Pancreas (tissue), 10 donors: ENCODE measurements at regions not wholly inside any gene's neighbourhood (a gene's known extent, or its start where the extent isn't known, plus 50 kb on each side); places are given as distances from the start of the nearest gene placed in this dataset.

Experiments used
- ATAC-seq, 4 donors: fragments of 200-7000 bp; cut with Tn5 transposase; one replicate each; pipeline versions ENCODE4 v1.8.0 to v1.9.1; 2020; ENCODE audit warnings: mild to moderate bottlenecking in 4 of 4, moderate library complexity in 4 of 4
- DNase-seq, 6 donors: peaks; one replicate each; pipeline ENCODE4 v3.0.0-alpha.2; 2020
- FAIRE-seq: peaks from 2 replicates; lab custom pipeline; 2012; peaks lifted over from hg19 to GRCh38; lab: Jason Lieb, UNC
- H3K27ac ChIP-seq, 4 donors: fragments of 200-600 bp; sonication (generic); 1 replicate in 3 of 4; 2 replicates in 1 of 4; pipeline versions ENCODE4 v1.5.0 to v1.8.0; 2020
- H3K27me3 ChIP-seq, 4 donors: fragments of 200-600 bp; one replicate each; pipeline ENCODE4 v1.8.0; 2021
- H3K36me3 ChIP-seq, 3 donors: fragments of 200-600 bp; sonication (generic) in 1 of 3; one replicate each; pipeline versions ENCODE4 v1.5.0 to v1.8.0; 2020 to 2021
- H3K4me1 ChIP-seq, 3 donors: fragments of 200-600 bp; one replicate each; pipeline ENCODE4 v1.8.0; 2021
- H3K4me3 ChIP-seq, 4 donors: fragments of 200-600 bp; sonication (generic) in 2 of 4; one replicate each; pipeline versions ENCODE4 v1.5.0 to v1.8.0; 2020 to 2021
- H3K9me3 ChIP-seq, 4 donors: fragments of 200-600 bp; one replicate each; pipeline ENCODE4 v1.8.0; 2021
- CTCF ChIP-seq, 4 donors: fragments of 200-600 bp; sonication (generic) in 3 of 4; IDR thresholded peaks; one replicate each; pipeline versions ENCODE4 v1.5.0 to v1.8.0; 2021; ENCODE audit warnings: antibody characterized with exemption in 4 of 4
- WGBS, 2 donors: extraction: QIAGEN DNeasy Blood & Tissue Kit; methylation state at CpG; one replicate each; pipeline ENCODE4 v1.1.7; 2013; 5-methylcytosine and 5-hydroxymethylcytosine counted together
- intact Hi-C, 3 donors: fragments of 100-400 bp; cut with DNase I; formaldehyde crosslinking; loops; one replicate each; pipeline versions ENCODE4 v1.11.1 to v1.14.2; 2022
- donor health status: healthy with polysubstance abuse.
- donor health status: DM: no; HTN: no; CAD: no; lungs with moderate emphysema.
- donor health status: DM: no; HTN: no; CAD: no.
- donor health status: control.
- donor health status: control.
- donor health status: Bipolar disorder and iron deficiency.
- donor health status: DM: yes; HTN: yes; CAD: no.
- donor health status: DM: no; HTN: no; CAD: no.
- donor health status: DM: no; HTN: no; CAD: no.
- donor health status: DM: yes; HTN: yes; CAD: no.

GRCh38 chr12:90833228-90833627 is 121.7 kb downstream of the CCER1 start:
- no peak for FAIRE-seq
- no peak for DNase-seq
- Histone ChIP-seq H3K36me3 (no peaks in the 10 kb centered on the region), H3K9me3 (no peaks in the 10 kb centered on the region), H3K27me3 (no peaks in the 10 kb centered on the region), H3K4me1 (no peaks in the 10 kb centered on the region), H3K4me3 (no peak overlapping the region), H3K27ac (no peak overlapping the region)
- no peak for ATAC-seq
- no peak for TF ChIP-seq CTCF (IDR thresholded peaks at IDR 0.05)
- intact Hi-C loops: no loop called here
- WGBS, 2 donors: 17 to 20% methylated on average over 2 of the region's 2 CpGs

GRCh38 chr12:90832427-90832826 is 122.5 kb downstream of the CCER1 start:
- no peak for DNase-seq
- Histone ChIP-seq H3K4me1 (no peaks in the 10 kb centered on the region), H3K27ac (no peak overlapping the region), H3K36me3 (no peaks in the 10 kb centered on the region), H3K27me3 (no peaks in the 10 kb centered on the region), H3K4me3 (no peak overlapping the region), H3K9me3 (no peaks in the 10 kb centered on the region)
- intact Hi-C loops: no loop called here
- no peak for FAIRE-seq
- no peak for TF ChIP-seq CTCF (IDR thresholded peaks at IDR 0.05)
- no peak for ATAC-seq
- 66 to 78% methylated on average over 3 of the region's 3 CpGs for WGBS, 2 donors

GRCh38 chr12:90831712-90832111 is 123.3 kb downstream of the CCER1 start:
- Histone ChIP-seq H3K27ac (no peak overlapping the region), H3K4me1 (no peaks in the 10 kb centered on the region), H3K36me3 (no peaks in the 10 kb centered on the region), H3K4me3 (no peak overlapping the region), H3K27me3 (no peaks in the 10 kb centered on the region), H3K9me3 (no peaks in the 10 kb centered on the region)
- intact Hi-C loops: no loop called here
- FAIRE-seq (no peak), ATAC-seq (no peak), DNase-seq (no peak)
- 60 to 71% methylated on average over 1 of the region's 1 CpG for WGBS, 2 donors
- TF ChIP-seq CTCF (IDR thresholded peaks at IDR 0.05): no peak

GRCh38 chr12:90829044-90829443 is 125.9 kb downstream of the CCER1 start:
- intact Hi-C loops: no loop called here
- Histone ChIP-seq H3K9me3 (no peaks in the 10 kb centered on the region), H3K4me3 (no peak overlapping the region), H3K4me1 (no peaks in the 10 kb centered on the region), H3K27me3 (no peaks in the 10 kb centered on the region), H3K27ac (no peak overlapping the region), H3K36me3 (no peaks in the 10 kb centered on the region)
- WGBS, 2 donors: 0 to 15% methylated on average over 1 of the region's 1 CpG
- ATAC-seq (no peak), FAIRE-seq (no peak), DNase-seq (no peak)
- no peak for TF ChIP-seq CTCF (IDR thresholded peaks at IDR 0.05)

GRCh38 chr12:90828621-90829020 is 126.4 kb downstream of the CCER1 start:
- TF ChIP-seq CTCF (IDR thresholded peaks at IDR 0.05): no peak
- H3K4me1 ChIP-seq: no peaks in the 10 kb centered on the region
- no peak overlapping the region for H3K4me3 ChIP-seq
- WGBS, 2 donors: 44 to 56% methylated on average over 2 of the region's 2 CpGs
- FAIRE-seq: no peak
- no peak overlapping the region for H3K27ac ChIP-seq
- no peaks in the 10 kb centered on the region for H3K27me3 ChIP-seq
- intact Hi-C loops: no loop called here
- no peak for ATAC-seq
- H3K9me3 ChIP-seq: no peaks in the 10 kb centered on the region
- DNase-seq: no peak
- no peaks in the 10 kb centered on the region for H3K36me3 ChIP-seq
